GM23338 (cell line): ENCODE measurements at regions not wholly inside any gene's neighbourhood (a gene's known extent, or its start where the extent isn't known, plus 50 kb on each side); places are given as distances from the start of the nearest gene placed in this dataset.

Experiments
- ATAC-seq: fragments of 200-7000 bp; cut with Tn5 transposase; 3 replicates; pipeline ENCODE4 v1.9.1; 2020
- DNase-seq: peaks from one replicate; pipeline ENCODE4 v3.0.0-alpha.2; 2015; ENCODE audit warnings: low spot score
- H2AFZ ChIP-seq: fragments of 200-600 bp; sonication (generic); 2 replicates; pipeline ENCODE4 v1.8.0; 2016; ENCODE audit warnings: antibody characterized with exemption, mild to moderate bottlenecking, moderate library complexity
- H3F3A ChIP-seq: fragments of 200-600 bp; sonication (generic); replicated peaks from 2 replicates; pipeline ENCODE4 v1.8.0; 2017; ENCODE audit warnings: antibody characterized with exemption, mixed run types, low read depth
- H3K27ac ChIP-seq: fragments of 200-600 bp; sonication (generic); 2 replicates; pipeline ENCODE4 v1.6.1; 2016; ENCODE audit warnings: low read depth
- H3K27me3 ChIP-seq: fragments of 200-600 bp; sonication (generic); 2 replicates; pipeline ENCODE4 v1.8.0; 2016; ENCODE audit warnings: mild to moderate bottlenecking, mixed run types, moderate library complexity; ENCODE audit not compliant: insufficient read depth
- H3K36me3 ChIP-seq: fragments of 200-600 bp; sonication (generic); 2 replicates; pipeline ENCODE4 v1.8.0; 2016; ENCODE audit warnings: mild to moderate bottlenecking; ENCODE audit not compliant: insufficient read depth
- H3K4me1 ChIP-seq: fragments of 200-600 bp; sonication (generic); 2 replicates; pipeline ENCODE4 v1.8.0; 2016; ENCODE audit warnings: mild to moderate bottlenecking, moderate library complexity; ENCODE audit not compliant: insufficient read depth
- H3K4me2 ChIP-seq: fragments of 200-600 bp; sonication (generic); 2 replicates; pipeline ENCODE4 v1.7.1; 2017; ENCODE audit warnings: mixed run types
- H3K4me3 ChIP-seq: fragments of 200-600 bp; sonication (generic); 2 replicates; pipeline ENCODE4 v1.6.1; 2016; ENCODE audit warnings: mixed run types
- H3K79me2 ChIP-seq: fragments of 200-600 bp; sonication (generic); replicated peaks from 2 replicates; pipeline ENCODE4 v1.8.0; 2017; ENCODE audit warnings: mild to moderate bottlenecking; ENCODE audit not compliant: insufficient read depth
- H3K9me2 ChIP-seq: fragments of 200-600 bp; sonication (generic); 2 replicates; pipeline ENCODE4 v1.8.0; 2017; ENCODE audit not compliant: insufficient read depth
- H4K20me1 ChIP-seq: fragments of 200-600 bp; sonication (generic); replicated peaks from 2 replicates; pipeline ENCODE4 v1.8.0; 2017; ENCODE audit warnings: mild to moderate bottlenecking; ENCODE audit not compliant: insufficient read depth
- H3K27ac Mint-ChIP-seq: 2 replicates; pipeline ENCODE4 v1.8.0; 2020; ENCODE audit warnings: inconsistent platforms, mild to moderate bottlenecking, moderate library complexity, mixed read lengths
- H3K27me3 Mint-ChIP-seq: 3 replicates; pipeline ENCODE4 v1.8.0; 2022; ENCODE audit warnings: low read depth, mild to moderate bottlenecking, moderate library complexity, mixed read lengths, inconsistent platforms; ENCODE audit not compliant: insufficient read depth, poor library complexity
- H3K36me3 Mint-ChIP-seq: 3 replicates; pipeline ENCODE4 v1.8.0; 2021; ENCODE audit warnings: low read depth, mild to moderate bottlenecking, inconsistent platforms, moderate library complexity, mixed read lengths
- H3K4me1 Mint-ChIP-seq: 3 replicates; pipeline ENCODE4 v1.8.0; 2020; ENCODE audit warnings: mild to moderate bottlenecking, inconsistent platforms, mixed read lengths
- H3K4me3 Mint-ChIP-seq: 3 replicates; pipeline ENCODE4 v1.8.0; 2021; ENCODE audit warnings: moderate library complexity, mild to moderate bottlenecking, inconsistent platforms, mixed read lengths
- H3K9me3 Mint-ChIP-seq: 3 replicates; pipeline ENCODE4 v1.8.0; 2020; ENCODE audit warnings: moderate library complexity, mild to moderate bottlenecking, inconsistent platforms, mixed read lengths
- CREB1 ChIP-seq: fragments of 250-450 bp; sonication (Bioruptor Pico); IDR thresholded peaks from 2 replicates; pipeline ENCODE4 v1.5.0; 2020; ENCODE audit warnings: low read depth, mild to moderate bottlenecking, moderate library complexity
- EZH2 ChIP-seq: fragments of 200-600 bp; sonication (generic); IDR thresholded peaks from one replicate; pipeline ENCODE4 v1.8.0; 2017; ENCODE audit warnings: antibody characterized with exemption, mild to moderate bottlenecking, low read depth; ENCODE audit not compliant: unreplicated experiment
- EZH2phosphoT487 ChIP-seq: fragments of 200-600 bp; sonication (generic); IDR thresholded peaks from one replicate; pipeline ENCODE4 v1.8.1; 2018; ENCODE audit warnings: antibody characterized with exemption; ENCODE audit not compliant: unreplicated experiment
- JUNB ChIP-seq: IDR thresholded peaks from one replicate; pipeline ENCODE4 v1.6.1; 2016; ENCODE audit warnings: antibody characterized with exemption; ENCODE audit not compliant: unreplicated experiment
- NANOG ChIP-seq: IDR thresholded peaks from 2 replicates; pipeline ENCODE4 v1.6.1; 2016; ENCODE audit warnings: antibody characterized with exemption, borderline replicate concordance
- POLR2AphosphoS5 ChIP-seq: IDR thresholded peaks from 2 replicates; pipeline ENCODE4 v1.6.1; 2016; ENCODE audit warnings: antibody characterized with exemption, low read depth
- STAT1 ChIP-seq: IDR thresholded peaks from one replicate; pipeline ENCODE4 v1.6.1; 2016; ENCODE audit warnings: antibody characterized with exemption; ENCODE audit not compliant: unreplicated experiment
- ZNF114 ChIP-seq: fragments of 250-450 bp; sonication (Bioruptor Pico); IDR thresholded peaks from 2 replicates; pipeline ENCODE4 v1.5.0; 2020; ENCODE audit warnings: mild to moderate bottlenecking, moderate library complexity
- ZNF331 ChIP-seq: fragments of 250-450 bp; sonication (Bioruptor Pico); IDR thresholded peaks from 2 replicates; pipeline ENCODE4 v1.5.0; 2020; ENCODE audit warnings: low read depth, mild to moderate bottlenecking, moderate library complexity
- TF ChIP-seq, protein P1 (sequence below), 2 experiments: fragments of 200-600 bp in 1 of 2; sonication (generic) in 1 of 2; conservative IDR thresholded peaks; 2 replicates each; pipeline versions ENCODE4 v1.5.1 to v1.6.1; 2016 to 2017; ENCODE audit warnings: antibody characterized with exemption in 2 of 2, low read depth in 2 of 2, mild to moderate bottlenecking in 2 of 2, moderate library complexity in 1 of 2
- TF ChIP-seq, protein P2 (sequence below): IDR thresholded peaks from 2 replicates; pipeline ENCODE4 v1.6.1; 2016; ENCODE audit warnings: antibody characterized with exemption
- TF ChIP-seq, protein P3 (sequence below): fragments of 250-450 bp; sonication (Bioruptor Pico); IDR thresholded peaks from 2 replicates; pipeline ENCODE4 v1.5.0; 2020; ENCODE audit warnings: mild to moderate bottlenecking, moderate library complexity

DNA sequence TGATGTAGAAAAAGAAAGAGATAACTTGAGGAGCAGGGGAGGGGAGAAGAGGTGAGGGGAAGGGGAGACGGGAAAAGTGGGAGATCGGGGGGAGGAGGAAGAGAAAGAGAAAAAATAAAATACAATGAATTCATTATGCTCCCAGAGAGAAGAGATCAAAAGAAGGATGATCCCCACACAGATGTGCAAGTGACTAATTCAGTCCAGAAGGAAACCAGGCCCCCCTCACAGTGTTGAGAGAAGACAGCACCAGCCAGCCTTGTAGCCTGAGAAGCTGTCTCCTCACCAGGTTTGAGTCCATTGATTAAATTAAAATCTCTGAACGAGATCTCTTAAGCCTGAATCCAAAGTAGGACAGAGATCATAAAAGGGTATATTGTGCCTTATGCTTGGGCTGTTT, 333.7 kb upstream of the NBEA start (continued):
- TF ChIP-seq, protein P1, sequence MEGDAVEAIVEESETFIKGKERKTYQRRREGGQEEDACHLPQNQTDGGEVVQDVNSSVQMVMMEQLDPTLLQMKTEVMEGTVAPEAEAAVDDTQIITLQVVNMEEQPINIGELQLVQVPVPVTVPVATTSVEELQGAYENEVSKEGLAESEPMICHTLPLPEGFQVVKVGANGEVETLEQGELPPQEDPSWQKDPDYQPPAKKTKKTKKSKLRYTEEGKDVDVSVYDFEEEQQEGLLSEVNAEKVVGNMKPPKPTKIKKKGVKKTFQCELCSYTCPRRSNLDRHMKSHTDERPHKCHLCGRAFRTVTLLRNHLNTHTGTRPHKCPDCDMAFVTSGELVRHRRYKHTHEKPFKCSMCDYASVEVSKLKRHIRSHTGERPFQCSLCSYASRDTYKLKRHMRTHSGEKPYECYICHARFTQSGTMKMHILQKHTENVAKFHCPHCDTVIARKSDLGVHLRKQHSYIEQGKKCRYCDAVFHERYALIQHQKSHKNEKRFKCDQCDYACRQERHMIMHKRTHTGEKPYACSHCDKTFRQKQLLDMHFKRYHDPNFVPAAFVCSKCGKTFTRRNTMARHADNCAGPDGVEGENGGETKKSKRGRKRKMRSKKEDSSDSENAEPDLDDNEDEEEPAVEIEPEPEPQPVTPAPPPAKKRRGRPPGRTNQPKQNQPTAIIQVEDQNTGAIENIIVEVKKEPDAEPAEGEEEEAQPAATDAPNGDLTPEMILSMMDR (conservative IDR thresholded peaks at IDR 0.05; ENCODE audit: low read depth in 2 of 2), result no peak
- TF ChIP-seq POLR2AphosphoS5 (no peak), CREB1 (no peak), JUNB (no peak), EZH2phosphoT487 (no peak), ZNF114 (no peak), NANOG (no peak), ZNF331 (CRISPR knock-in tag) (no peak), EZH2 (no peak), STAT1 (no peak)
- TF ChIP-seq, protein P2, sequence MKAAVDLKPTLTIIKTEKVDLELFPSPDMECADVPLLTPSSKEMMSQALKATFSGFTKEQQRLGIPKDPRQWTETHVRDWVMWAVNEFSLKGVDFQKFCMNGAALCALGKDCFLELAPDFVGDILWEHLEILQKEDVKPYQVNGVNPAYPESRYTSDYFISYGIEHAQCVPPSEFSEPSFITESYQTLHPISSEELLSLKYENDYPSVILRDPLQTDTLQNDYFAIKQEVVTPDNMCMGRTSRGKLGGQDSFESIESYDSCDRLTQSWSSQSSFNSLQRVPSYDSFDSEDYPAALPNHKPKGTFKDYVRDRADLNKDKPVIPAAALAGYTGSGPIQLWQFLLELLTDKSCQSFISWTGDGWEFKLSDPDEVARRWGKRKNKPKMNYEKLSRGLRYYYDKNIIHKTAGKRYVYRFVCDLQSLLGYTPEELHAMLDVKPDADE, result no peak

DNA sequence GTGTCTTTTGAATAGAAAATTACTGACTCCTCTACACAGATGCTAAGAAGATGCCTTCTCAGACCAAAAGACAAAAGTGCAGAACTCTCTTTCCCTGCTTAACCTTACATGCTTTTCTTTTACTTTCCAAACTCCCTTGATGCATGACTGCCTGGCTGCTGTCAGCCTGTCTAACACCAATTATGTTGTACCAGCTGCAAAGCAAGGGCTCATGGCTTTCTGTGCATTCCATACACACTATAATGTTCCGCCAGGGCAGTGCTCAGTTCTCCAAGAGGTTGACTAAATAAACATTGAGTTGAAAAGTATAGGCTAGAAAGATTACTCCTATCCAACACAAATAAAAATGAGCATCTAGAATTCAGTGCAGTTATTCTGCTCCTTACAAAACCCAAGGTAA, 330.4 kb upstream of the NBEA start:
- Mint-ChIP-seq H3K36me3 (no peaks in the 10 kb centered on the region), H3K27me3 (no peaks in the 10 kb centered on the region), H3K27ac (no peak overlapping the region), H3K9me3 (no peaks in the 10 kb centered on the region), H3K4me1 (no peaks in the 10 kb centered on the region), H3K4me3 (no peak overlapping the region)
- no peak for ATAC-seq
- Histone ChIP-seq H2AFZ (no peak overlapping the region), H3K9me2 (peaks cover 19% of the 10 kb centered on the region), H4K20me1 (no peaks in the 10 kb centered on the region), H3K79me2 (no peaks in the 10 kb centered on the region), H3K4me1 (no peaks in the 10 kb centered on the region), H3K36me3 (no peaks in the 10 kb centered on the region), H3K27me3 (no peaks in the 10 kb centered on the region), H3K4me2 (no peak overlapping the region), H3K27ac (no peak overlapping the region), H3K4me3 (no peak overlapping the region), H3F3A (no peaks in the 10 kb centered on the region)
- no peak for DNase-seq
- TF ChIP-seq, protein P2, result no peak
- TF ChIP-seq, protein P3, sequence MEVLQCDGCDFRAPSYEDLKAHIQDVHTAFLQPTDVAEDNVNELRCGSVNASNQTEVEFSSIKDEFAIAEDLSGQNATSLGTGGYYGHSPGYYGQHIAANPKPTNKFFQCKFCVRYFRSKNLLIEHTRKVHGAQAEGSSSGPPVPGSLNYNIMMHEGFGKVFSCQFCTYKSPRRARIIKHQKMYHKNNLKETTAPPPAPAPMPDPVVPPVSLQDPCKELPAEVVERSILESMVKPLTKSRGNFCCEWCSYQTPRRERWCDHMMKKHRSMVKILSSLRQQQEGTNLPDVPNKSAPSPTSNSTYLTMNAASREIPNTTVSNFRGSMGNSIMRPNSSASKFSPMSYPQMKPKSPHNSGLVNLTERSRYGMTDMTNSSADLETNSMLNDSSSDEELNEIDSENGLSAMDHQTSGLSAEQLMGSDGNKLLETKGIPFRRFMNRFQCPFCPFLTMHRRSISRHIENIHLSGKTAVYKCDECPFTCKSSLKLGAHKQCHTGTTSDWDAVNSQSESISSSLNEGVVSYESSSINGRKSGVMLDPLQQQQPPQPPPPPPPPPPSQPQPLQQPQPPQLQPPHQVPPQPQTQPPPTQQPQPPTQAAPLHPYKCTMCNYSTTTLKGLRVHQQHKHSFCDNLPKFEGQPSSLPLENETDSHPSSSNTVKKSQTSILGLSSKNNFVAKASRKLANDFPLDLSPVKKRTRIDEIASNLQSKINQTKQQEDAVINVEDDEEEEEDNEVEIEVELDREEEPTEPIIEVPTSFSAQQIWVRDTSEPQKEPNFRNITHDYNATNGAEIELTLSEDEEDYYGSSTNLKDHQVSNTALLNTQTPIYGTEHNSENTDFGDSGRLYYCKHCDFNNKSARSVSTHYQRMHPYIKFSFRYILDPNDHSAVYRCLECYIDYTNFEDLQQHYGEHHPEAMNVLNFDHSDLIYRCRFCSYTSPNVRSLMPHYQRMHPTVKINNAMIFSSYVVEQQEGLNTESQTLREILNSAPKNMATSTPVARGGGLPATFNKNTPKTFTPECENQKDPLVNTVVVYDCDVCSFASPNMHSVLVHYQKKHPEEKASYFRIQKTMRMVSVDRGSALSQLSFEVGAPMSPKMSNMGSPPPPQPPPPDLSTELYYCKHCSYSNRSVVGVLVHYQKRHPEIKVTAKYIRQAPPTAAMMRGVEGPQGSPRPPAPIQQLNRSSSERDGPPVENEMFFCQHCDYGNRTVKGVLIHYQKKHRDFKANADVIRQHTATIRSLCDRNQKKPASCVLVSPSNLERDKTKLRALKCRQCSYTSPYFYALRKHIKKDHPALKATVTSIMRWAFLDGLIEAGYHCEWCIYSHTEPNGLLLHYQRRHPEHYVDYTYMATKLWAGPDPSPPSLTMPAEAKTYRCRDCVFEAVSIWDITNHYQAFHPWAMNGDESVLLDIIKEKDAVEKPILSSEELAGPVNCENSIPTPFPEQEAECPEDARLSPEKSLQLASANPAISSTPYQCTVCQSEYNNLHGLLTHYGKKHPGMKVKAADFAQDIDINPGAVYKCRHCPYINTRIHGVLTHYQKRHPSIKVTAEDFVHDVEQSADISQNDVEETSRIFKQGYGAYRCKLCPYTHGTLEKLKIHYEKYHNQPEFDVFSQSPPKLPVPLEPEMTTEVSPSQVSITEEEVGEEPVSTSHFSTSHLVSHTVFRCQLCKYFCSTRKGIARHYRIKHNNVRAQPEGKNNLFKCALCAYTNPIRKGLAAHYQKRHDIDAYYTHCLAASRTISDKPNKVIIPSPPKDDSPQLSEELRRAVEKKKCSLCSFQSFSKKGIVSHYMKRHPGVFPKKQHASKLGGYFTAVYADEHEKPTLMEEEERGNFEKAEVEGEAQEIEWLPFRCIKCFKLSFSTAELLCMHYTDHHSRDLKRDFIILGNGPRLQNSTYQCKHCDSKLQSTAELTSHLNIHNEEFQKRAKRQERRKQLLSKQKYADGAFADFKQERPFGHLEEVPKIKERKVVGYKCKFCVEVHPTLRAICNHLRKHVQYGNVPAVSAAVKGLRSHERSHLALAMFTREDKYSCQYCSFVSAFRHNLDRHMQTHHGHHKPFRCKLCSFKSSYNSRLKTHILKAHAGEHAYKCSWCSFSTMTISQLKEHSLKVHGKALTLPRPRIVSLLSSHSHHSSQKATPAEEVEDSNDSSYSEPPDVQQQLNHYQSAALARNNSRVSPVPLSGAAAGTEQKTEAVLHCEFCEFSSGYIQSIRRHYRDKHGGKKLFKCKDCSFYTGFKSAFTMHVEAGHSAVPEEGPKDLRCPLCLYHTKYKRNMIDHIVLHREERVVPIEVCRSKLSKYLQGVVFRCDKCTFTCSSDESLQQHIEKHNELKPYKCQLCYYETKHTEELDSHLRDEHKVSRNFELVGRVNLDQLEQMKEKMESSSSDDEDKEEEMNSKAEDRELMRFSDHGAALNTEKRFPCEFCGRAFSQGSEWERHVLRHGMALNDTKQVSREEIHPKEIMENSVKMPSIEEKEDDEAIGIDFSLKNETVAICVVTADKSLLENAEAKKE (CRISPR knock-in tag), result no peak
- TF ChIP-seq STAT1, result no peak
